CD4-positive, alpha-beta T cell treated with Interleukin-4 for 1 hour (primary cell): ENCODE measurements at regions not wholly inside any gene's neighbourhood (a gene's known extent, or its start where the extent isn't known, plus 50 kb on each side); places are given as distances from the start of the nearest gene placed in this dataset.

Experiments
- DNase-seq, 2 donors: peaks; one replicate each; pipeline ENCODE4 v3.0.0-alpha.2; 2020 to 2022

DNA sequence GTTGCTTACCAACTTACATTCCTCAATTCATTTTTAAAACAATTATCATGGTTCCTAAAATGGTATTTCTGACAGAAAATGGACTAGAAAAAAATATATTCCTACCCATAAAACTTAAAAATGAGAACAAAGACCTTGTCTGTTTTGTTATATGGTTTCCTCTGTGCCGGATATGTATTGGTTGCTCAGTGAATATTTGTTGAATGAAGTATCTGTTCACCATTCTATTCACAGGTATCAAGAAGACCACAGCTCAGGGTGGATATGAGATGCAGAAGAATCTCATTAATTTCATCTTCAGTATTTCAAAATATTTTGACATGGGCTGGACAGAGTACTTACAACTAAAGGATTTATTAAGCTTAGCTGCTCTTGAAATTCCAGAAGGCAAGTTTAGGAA, 58.1 kb downstream of the TUSC7 start:
- no peak for DNase-seq

DNA sequence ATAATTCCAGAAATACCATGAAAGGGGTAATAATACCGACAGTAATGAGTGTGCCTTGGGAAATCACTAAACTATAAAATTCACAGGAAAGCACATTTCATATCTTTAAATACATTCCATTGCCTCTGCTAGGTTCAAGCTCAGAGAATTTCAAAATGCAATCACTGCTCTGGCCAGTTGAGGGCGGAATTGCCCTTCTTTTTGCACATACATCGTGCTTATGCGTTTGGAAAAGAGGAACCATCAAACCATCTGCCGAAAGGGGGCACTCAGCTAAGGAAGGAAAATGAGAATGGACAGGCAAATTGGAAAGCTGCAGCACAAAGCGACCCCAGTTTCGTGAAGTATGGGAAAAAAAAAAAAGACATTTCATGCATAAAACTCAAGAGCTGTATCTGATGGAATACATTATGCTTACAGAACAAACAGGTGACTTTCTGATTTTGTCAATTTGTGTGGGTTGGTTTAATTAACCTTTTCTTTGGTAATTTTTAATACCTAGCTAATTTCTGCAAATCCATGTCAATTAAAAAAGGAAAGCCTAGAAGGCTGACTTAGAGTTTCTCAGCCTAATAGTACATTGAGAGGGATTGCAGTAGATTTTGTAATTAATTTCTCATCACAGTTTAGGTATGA, 61.4 kb downstream of the TUSC7 start:
- peak; percentile 20 to 40 for DNase-seq

DNA sequence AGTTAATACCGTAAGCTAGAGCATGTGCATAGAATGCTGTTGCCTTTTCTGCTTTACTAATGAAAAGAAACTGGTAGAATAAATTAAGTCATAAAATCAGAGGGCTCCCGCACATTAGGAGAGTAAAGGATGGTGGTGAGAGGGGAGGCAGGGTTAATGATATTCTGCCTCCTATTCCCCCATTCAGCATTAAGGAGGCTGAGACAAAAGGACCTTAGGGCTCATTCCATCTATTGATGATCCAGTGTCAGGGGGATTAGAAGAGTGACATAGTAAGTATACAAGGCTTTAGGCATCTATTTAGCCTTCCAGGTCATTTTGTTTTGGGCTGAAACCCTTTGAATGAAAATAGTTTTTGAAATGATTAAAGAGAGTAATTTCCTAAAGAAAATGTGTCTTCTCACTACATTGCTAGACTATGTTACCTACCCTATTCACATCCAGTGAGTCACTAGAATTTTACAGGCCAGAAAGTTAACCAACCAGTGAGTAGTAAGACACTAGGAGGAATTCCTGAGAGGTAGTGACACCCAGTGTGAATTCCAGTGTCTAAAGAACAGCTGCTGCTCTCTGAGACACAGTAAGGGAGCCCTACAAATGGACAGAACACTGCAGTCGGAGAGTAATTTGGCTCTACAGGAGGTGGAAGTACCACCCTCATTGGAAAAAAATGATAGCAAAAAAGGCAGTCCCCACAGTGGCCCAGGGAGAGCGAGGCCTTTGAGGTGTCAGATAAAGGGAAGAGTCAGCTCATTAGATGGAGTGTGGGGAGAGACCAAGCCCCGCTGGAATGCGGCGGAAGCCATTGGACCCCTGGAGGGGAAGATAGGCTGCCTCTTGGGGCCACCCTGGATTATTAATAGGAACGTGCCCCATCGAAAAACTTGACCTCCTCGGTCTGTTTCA, 67.6 kb downstream of the TUSC7 start:
- DNase-seq: no peak

DNA sequence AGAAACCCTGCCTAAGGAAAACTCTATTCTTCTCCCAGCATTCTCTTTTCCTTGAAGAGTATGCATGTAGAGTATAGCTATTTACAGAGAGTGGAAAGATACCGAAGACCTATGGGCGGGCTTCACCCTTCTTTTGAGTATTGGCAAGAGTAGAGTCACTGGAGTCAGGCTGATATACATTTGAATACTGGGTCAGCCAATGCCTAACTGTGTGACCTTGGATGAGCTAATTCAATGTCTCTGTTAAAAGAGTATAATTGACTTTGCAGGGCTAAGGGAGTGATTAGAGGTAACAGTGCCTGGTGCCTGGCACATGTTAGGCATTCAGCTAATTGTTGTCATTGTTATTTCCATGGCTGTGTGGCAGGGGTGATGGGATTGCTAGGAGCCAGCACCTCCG, 75.6 kb downstream of the TUSC7 start:
- no peak for DNase-seq

DNA sequence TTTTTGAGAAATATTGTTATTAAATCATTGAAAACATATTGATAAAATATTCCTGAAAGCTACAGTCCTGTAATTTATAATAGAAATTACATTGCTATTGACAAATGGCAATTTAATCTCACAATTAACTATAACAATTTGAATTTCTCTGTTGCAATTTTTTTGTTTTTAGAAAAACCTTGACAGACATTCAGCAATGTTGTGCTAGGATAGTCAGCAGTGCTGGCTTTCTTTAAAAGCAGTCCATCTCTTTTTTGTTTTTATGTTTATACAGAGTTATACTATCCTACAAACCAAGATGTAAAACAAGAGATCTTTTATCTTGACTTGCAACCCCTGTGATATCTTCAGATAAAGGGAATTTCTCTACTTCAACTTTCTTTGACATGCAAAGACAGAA, 93.1 kb downstream of the TUSC7 start:
- no peak for DNase-seq

DNA sequence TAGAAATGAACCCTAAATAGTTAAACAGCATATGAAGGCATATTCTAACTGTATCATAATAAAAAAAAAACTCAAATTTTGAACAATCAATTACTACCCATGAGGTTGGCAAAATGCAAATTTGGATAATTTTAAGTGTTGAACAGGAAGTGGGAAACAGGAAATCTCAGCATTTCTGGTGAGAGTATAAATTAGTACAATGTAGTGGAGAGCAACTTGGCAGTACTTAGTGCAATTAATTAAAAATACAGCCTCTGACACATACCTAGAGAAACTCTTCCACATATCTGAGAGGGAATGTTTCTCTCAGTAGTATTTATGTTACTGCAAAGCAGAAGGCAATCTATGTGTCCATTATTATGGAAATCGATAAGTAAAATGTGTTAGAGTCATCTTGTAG, 96.8 kb downstream of the TUSC7 start:
- no peak for DNase-seq

- DNase-seq: no peak
These were observed 99.1 kb downstream of the TUSC7 start for GRCh38 chr3:116808725-116809124.

DNA sequence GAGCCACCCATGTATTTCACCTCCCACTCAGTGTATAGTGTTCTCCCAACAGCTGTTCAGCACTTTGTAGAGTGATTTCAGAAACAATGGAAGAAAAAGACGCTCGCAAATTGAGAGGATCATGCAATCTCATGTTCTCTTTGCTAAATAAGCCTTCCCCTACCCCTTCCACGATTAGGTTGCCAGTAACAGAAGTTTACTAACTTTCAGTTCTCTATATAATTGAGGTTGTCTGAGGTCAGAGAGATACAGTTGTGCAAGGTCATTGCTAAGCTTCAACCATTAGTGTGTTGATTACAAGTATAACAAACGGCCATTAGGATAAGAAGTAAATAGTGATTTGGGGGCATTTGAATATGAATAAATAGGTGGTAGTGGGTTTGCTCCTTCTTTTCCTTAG, 99.6 kb downstream of the TUSC7 start:
- DNase-seq: no peak

DNA sequence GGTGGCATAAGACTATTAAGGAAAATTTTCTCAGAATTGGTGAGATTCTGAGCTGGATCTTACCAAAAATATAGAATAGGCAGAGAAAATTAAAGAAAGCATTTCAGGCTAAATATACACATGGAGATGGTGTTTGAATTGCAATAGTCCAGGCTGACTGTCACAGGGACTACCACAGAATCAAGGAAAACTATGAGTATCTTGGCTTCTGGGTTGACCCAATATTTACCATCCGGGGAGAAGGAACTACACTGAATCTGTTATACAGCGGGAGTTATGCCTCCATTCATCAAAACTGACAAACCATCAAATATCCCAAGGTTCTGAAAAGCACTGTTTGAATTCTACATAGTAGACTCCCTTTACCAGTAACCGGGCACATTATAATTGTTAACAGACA, 102.2 kb downstream of the TUSC7 start:
- no peak for DNase-seq

- no peak for DNase-seq
These were observed 103.4 kb downstream of the TUSC7 start for GRCh38 chr3:116812949-116813348.

- DNase-seq: no peak
These were observed 105.7 kb downstream of the TUSC7 start for GRCh38 chr3:116815321-116815720.

GRCh38 chr3:116815831-116816588, 106.4 kb downstream of the TUSC7 start:
- DNase-seq: no peak

- no peak for DNase-seq
These were observed 111.8 kb downstream of the TUSC7 start for GRCh38 chr3:116821371-116821770.

DNA sequence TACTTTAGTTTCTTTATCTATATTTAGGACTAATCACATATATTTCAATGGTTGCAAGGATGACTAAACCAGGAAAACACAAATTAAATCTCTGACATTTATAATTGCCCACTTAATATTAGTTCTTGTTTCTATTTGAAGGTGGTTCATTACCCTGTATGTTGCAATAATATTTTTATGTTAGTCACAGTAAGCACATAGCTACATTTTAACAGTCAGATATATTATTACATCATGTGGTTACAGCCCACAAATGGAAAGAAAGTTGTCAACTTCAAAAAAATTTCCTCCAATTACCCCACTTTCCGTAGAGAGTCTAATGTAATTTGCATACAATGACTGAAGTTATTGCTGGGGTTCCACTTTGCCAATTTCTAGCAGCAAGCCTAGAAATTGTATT, 114.6 kb downstream of the TUSC7 start:
- no peak for DNase-seq

GRCh38 chr3:116833202-116833601, 123.6 kb downstream of the TUSC7 start:
- DNase-seq: no peak

GRCh38 chr3:116834816-116835215, 125.2 kb downstream of the TUSC7 start:
- DNase-seq: no peak

DNA sequence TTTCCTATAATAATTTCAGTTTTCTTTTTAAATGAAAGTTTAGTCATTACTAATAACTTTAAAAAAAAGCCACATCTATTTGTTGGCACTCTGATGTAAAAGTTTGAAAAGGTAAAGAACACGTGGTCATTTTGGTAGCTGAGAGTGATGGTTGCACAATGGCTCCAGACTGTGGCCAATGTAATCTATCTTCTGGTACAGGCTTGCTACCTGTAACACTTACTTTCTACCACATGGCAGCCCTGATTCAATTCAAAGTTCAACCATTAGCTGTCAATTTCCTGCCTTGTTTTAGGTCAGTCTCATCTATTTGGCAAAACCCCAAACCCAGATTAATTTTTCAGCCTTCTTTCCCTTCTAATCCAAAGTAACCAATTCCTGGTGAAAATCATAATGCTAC, 126.1 kb downstream of the TUSC7 start:
- no peak for DNase-seq

- no peak for DNase-seq
These were observed 126.7 kb downstream of the TUSC7 start for GRCh38 chr3:116836286-116836685.

DNA sequence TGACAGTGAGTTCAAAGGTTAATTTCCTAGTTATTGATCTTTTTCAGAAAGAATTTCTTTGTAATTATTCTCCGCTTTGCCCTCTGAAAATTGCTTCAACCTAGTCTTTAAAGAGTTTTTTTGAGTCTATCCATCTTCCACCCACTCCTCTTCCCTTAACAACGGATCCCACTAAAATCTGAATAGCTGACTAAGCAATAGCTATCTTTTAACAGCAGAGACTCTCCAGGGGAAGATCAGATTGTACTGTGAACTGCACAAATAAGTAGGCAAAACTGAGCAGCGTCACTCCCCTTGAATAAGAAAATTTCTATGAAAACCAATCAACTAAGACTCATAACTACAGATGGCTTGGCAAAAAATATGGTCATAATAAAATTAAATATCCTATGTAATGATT, 127.9 kb downstream of the TUSC7 start:
- DNase-seq: no peak

- DNase-seq: no peak
These were observed 131.6 kb downstream of the TUSC7 start for GRCh38 chr3:116841003-116841735.

- no peak for DNase-seq
These were observed 132.8 kb downstream of the TUSC7 start for GRCh38 chr3:116842254-116842957.

DNA sequence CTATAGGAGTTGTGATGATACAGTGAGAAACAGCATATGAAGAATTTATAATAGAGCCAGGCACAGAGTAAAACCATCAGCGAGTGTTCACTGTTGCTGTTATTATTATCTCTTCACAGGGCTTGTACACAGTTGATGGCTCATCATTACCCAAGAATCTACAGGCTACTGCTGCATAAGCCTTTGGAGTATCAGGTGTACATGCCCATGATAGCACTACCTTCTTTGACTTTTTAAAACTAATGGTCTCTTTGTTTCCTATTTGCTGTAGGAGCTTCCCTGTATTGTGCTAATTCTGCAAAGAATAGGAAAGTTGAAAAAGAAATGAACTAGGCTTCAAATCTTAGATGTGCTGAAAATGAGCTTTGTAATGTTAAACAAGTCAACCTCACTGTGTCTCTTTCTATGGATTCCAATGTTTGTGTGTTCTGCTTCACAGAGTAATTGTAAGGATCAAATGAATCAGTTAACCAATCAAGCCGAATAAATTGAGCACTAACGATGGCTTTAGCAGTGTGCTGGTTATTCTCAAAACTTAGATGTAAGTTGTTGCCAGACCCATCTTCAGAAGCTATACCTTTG, 138.8 kb downstream of the TUSC7 start:
- no peak for DNase-seq
